Breast epithelium (tissue), 4 donors: ENCODE measurements at regions not wholly inside any gene's neighbourhood (a gene's known extent, or its start where the extent isn't known, plus 50 kb on each side); places are given as distances from the start of the nearest gene placed in this dataset.
"Not testable (repeated sequence)": the region's sequence is repeated elsewhere in the genome, so short reads cannot be mapped to it uniquely, and the experiment has no call there.

Experiments
- DNase-seq, 2 donors: peaks; one replicate each; pipeline ENCODE4 v3.0.0-alpha.2; 2019; ENCODE audit warnings: low spot score in 2 of 2
- H3K27ac ChIP-seq, 2 donors: fragments of 200-600 bp; sonication (generic) in 1 of 2; one replicate each; pipeline ENCODE4 v1.5.1; 2016 to 2019; ENCODE audit warnings: mild to moderate bottlenecking in 1 of 2
- H3K27me3 ChIP-seq, 2 donors: fragments of 200-600 bp; sonication (generic) in 1 of 2; one replicate each; pipeline versions ENCODE4 v1.5.1 to v1.6.0; 2017 to 2019; ENCODE audit warnings: control low read depth in 1 of 2, mild to moderate bottlenecking in 1 of 2
- H3K36me3 ChIP-seq: fragments of 200-600 bp; one replicate; pipeline ENCODE4 v1.5.1; 2019
- H3K4me1 ChIP-seq, 2 donors: fragments of 200-600 bp; sonication (generic); one replicate each; pipeline ENCODE4 v1.5.1; 2016 to 2019; ENCODE audit warnings: control low read depth in 1 of 2
- H3K4me3 ChIP-seq, 3 donors: fragments of 200-600 bp; sonication (generic); 1 replicate in 2 of 3; 2 replicates in 1 of 3; pipeline ENCODE4 v1.5.1; 2016 to 2019; ENCODE audit warnings: mild to moderate bottlenecking in 3 of 3, moderate library complexity in 2 of 3
- H3K9me3 ChIP-seq, 2 donors: fragments of 200-600 bp; sonication (generic) in 1 of 2; one replicate each; pipeline ENCODE4 v1.5.1; 2016 to 2019; ENCODE audit warnings: control low read depth in 1 of 2
- intact Hi-C: fragments of 100-400 bp; cut with DNase I; formaldehyde crosslinking; loops from one replicate; pipeline ENCODE4 v1.15.1; 2023; ENCODE audit warnings: low total_unique reads

DNA sequence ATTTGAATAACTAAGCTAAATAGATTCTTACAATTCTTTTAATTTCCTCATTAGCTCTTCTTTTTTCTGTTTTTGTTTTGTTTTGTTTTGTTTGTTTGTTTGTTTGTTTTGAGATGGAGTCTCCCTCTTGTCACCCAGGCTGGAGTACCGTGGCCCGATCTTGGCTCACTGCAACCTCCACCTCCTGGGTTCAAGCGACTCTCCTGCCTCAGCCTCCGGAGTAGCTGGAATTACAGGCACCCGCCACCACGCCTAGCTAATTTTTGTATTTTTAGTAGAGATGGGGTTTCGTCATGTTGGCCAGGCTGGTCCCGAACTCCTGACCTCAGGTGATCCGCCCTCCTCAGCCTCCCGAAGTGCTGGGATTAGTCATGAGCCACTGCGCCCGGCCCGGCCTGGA lies 70.7 kb upstream of the ZNF658 start:
- H3K4me1 ChIP-seq, H3K36me3 ChIP-seq, H3K27ac ChIP-seq, intact Hi-C loops, H3K9me3 ChIP-seq, H3K27me3 ChIP-seq, DNase-seq, H3K4me3 ChIP-seq: not testable (repeated sequence)

DNA sequence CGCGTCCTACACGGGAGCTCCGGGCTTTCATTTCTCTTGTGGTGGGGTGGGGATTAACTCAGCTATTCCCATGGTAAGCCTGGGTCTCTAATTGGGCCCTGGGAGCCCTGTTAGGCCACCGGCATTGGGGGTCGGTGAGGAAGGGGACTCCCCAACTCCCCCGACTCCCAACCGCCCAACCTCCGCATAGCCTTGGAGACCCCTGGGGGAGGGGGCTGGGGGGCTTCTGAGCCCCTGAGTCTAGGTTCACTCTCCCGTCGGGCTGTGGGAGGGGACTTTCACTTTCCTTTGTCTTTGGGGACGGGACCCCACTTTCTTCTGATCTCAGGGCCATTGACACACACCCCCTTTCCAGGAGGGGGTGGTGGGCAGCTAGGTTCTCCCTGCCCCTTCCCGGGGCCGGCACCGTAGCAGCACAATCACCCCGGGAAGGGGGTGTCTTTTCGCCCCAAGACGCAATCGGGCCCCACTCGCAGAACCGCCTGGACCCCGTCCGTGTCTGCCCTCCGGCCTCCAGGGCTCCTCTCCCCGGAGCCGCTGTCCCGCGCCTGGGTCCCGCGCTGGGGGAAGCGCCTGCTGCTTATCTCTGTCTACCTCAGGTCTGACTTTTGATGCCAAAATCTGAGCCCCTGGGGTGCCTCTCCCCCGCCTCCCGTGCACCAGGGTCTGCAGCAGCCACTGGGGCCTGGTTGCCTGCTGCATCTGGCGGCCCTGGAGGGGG lies 69.6 kb upstream of the ZNF658 start:
- H3K9me3 ChIP-seq, H3K27me3 ChIP-seq, H3K4me1 ChIP-seq, DNase-seq, intact Hi-C loops, H3K36me3 ChIP-seq, H3K4me3 ChIP-seq, H3K27ac ChIP-seq: not testable (repeated sequence)

DNA sequence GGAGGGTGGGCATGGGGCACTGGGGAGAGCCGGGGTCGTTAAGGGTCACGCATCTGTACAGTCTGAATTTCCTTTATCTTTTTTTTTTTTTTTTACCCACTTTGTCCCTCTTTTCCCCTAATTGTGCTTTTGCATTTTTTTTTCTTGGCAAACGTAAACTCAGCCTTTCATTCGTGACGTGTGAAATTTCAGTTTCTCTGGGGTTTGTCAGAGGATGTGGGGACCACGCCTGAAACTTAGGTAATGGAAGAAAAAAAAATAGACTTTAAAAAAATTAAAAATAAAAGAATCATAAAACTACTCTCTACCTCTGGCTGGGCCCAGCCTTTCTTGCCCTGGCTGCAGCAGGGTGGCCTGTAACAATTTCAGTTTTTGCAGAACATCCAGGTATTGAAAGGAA lies 68.3 kb upstream of the ZNF658 start:
- DNase-seq, H3K4me3 ChIP-seq, H3K27ac ChIP-seq, H3K36me3 ChIP-seq, H3K9me3 ChIP-seq, H3K27me3 ChIP-seq, intact Hi-C loops, H3K4me1 ChIP-seq: not testable (repeated sequence)

DNA sequence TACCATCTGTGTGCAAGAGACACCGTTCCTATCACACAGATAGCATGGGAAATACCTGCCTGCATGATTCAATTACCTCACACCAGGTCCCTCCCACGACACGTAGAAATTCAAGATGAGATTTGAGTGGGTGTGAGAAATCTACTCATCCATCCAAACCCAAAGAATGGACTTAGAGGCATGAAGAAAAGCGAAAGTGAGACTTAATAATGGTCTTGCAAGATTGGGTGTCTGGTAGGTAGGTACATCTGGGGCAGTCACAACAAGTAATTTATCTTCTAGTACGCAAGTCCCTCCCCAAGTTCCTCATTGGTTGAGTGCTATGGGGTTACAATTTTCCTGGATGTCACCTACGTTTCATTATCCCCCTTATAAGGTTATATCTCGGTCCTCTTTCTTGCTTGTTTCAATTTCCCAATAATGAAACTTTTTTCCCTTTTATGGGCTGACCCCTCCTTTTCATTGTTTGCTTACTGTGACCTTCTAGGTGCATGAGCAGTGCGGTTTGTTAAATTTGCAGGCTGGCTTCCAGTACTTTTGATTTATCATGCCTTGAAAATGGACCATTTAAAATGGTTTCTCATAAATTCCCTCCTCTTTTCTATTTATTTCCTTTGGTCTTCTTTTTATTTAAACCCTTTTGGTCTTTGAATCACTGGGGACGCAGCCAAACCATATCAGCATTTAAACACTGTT lies 63.1 kb upstream of the ZNF658 start:
- H3K4me3 ChIP-seq, DNase-seq, H3K27me3 ChIP-seq, H3K36me3 ChIP-seq, H3K27ac ChIP-seq, H3K4me1 ChIP-seq, intact Hi-C loops, H3K9me3 ChIP-seq: not testable (repeated sequence)
